Common myeloid progenitor, CD34-positive (primary cell): ENCODE measurements at regions not wholly inside any gene's neighbourhood (a gene's known extent, or its start where the extent isn't known, plus 50 kb on each side); places are given as distances from the start of the nearest gene placed in this dataset.

Experiments
- CTCF ChIA-PET: fragments of 350-600 bp; sonication (Branson Sonifier 250); formaldehyde crosslinking; loops from one replicate; lab custom pipeline; 2021; ENCODE audit warnings: antibody characterized with exemption; lab: Charles Lee
- POLR2A ChIA-PET: fragments of 350-600 bp; sonication (Branson Sonifier 250); formaldehyde crosslinking; loops from one replicate; lab custom pipeline; 2021; ENCODE audit warnings: antibody characterized with exemption; lab: Charles Lee
- DNase-seq, 3 donors: peaks; one replicate each; pipeline versions ENCODE4 v3.0.0 to v3.0.0-alpha.2; 2013
- H3K27ac ChIP-seq, 2 experiments: 1 replicate in 1 of 2; 2 replicates in 1 of 2; pipeline ENCODE4 v1.7.0; 2013; ENCODE audit warnings: inconsistent platforms in 2 of 2, low read length in 2 of 2, mild to moderate bottlenecking in 2 of 2, low read depth in 1 of 2, moderate library complexity in 1 of 2; ENCODE audit not compliant: severe bottlenecking in 2 of 2, insufficient read depth in 1 of 2, poor library complexity in 1 of 2
- H3K27me3 ChIP-seq, 5 experiments: replicated peaks in 2 of 5; 1 replicate in 3 of 5; 2 replicates in 2 of 5; pipeline versions ENCODE4 v1.6.1 to v1.7.0; 2013; ENCODE audit warnings: low read length in 4 of 5, mild to moderate bottlenecking in 2 of 5, moderate library complexity in 2 of 5, inconsistent platforms in 1 of 5; ENCODE audit not compliant: insufficient read depth in 5 of 5, control insufficient read depth in 4 of 5
- H3K36me3 ChIP-seq, 4 experiments: 1 replicate in 2 of 4; 2 replicates in 2 of 4; pipeline versions ENCODE4 v1.6.1 to v1.7.0; 2013; ENCODE audit warnings: low read length in 3 of 4, control low read depth in 1 of 4, mild to moderate bottlenecking in 1 of 4; ENCODE audit not compliant: control insufficient read depth in 4 of 4, insufficient read depth in 4 of 4
- H3K4me1 ChIP-seq, 4 experiments: 1 replicate in 3 of 4; 2 replicates in 1 of 4; pipeline versions ENCODE4 v1.6.1 to v1.7.1; 2013; ENCODE audit warnings: low read length in 3 of 4, mild to moderate bottlenecking in 3 of 4, control low read depth in 1 of 4, inconsistent platforms in 1 of 4, moderate library complexity in 1 of 4; ENCODE audit not compliant: control insufficient read depth in 4 of 4, insufficient read depth in 4 of 4; ENCODE audit errors: control extremely low read depth in 1 of 4
- H3K4me3 ChIP-seq, 7 experiments: 1 replicate in 4 of 7; 2 replicates in 3 of 7; pipeline versions ENCODE4 v1.5.1 to v1.7.0; 2013; ENCODE audit warnings: mild to moderate bottlenecking in 7 of 7, low read length in 6 of 7, moderate library complexity in 6 of 7, inconsistent platforms in 2 of 7, low read depth in 2 of 7, control low read depth in 1 of 7; ENCODE audit not compliant: insufficient read depth in 4 of 7, control insufficient read depth in 1 of 7; ENCODE audit errors: extremely low read depth in 1 of 7
- H3K9me3 ChIP-seq, 5 experiments: 1 replicate in 4 of 5; 2 replicates in 1 of 5; pipeline versions ENCODE4 v1.6.1 to v1.7.1; 2013; ENCODE audit warnings: low read length in 4 of 5, mild to moderate bottlenecking in 2 of 5, inconsistent platforms in 1 of 5, low read depth in 1 of 5, moderate library complexity in 1 of 5; ENCODE audit not compliant: control insufficient read depth in 4 of 5, insufficient read depth in 2 of 5; ENCODE audit errors: control extremely low read depth in 1 of 5
- WGBS: methylation state at CpG from one replicate; pipeline ENCODE4 v1.1.5; 2013; ENCODE audit not compliant: insufficient coverage; 5-methylcytosine and 5-hydroxymethylcytosine counted together

DNA sequence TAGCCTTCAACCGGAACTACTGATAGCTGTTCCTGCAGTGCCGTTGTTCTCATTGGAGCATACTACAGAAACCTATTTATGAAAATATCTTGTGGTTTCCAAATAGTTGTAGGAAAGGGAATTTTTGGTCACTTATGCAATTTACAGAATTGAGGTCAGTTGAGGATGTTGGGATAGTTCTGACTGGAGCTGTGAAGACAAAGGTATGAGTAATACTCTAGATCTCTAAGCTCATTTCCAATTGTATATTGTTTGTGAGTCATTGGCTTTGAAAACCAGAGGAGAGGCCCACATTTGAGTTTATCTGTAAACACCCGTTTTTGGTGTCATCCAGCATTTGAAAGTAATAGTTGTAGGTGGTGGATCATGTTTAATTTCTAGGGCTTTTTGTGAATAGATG, 561.3 kb upstream of the WWC1 start:
- H3K27ac ChIP-seq, result no peak overlapping the region
- H3K9me3 ChIP-seq, result no peaks in the 10 kb centered on the region
- no peak overlapping the region for H3K4me3 ChIP-seq
- no peak for DNase-seq
- no CpG with 5 or more reads among the region's 3 CpGs for whole genome bisulfite sequencing
- H3K4me1 ChIP-seq, result peaks cover 0 to 5% (median 3%) of the 10 kb centered on the region in 4 experiments
- ChIA-PET POLR2A (no interaction called here), CTCF (interaction anchor here (0.7 to 1.4 kb wide), 4 partner anchors 10 to 317 kb away, joined by 3 to 4 read pairs (median 3); no protein-coding TSS in a partner anchor)
- no peaks in the 10 kb centered on the region for H3K27me3 ChIP-seq
- no peaks in the 10 kb centered on the region for H3K36me3 ChIP-seq

DNA sequence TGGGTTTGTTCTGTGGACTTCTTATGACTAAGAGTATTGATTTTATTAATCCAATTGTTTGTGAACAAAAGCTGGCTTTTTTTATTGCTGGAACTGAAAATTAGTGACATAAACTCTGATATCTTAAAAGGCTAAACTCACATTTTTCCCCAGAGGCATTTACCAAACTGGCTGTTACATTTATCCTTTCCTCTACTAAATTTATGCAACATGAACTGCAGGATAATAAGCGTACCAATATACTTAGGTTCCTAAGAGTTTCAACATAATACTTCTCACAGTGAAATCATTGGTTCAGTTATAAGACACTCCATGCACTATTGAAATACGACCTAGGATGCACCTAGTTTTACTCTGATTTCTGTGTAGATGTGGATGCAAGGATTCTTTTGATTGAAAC, 560.8 kb upstream of the WWC1 start:
- CTCF ChIA-PET, result interaction anchor here (1.0 to 1.4 kb wide), 2 partner anchors 29 to 32 kb away, joined by 3 to 4 read pairs; no protein-coding TSS in a partner anchor
- POLR2A ChIA-PET, result no interaction called here

DNA sequence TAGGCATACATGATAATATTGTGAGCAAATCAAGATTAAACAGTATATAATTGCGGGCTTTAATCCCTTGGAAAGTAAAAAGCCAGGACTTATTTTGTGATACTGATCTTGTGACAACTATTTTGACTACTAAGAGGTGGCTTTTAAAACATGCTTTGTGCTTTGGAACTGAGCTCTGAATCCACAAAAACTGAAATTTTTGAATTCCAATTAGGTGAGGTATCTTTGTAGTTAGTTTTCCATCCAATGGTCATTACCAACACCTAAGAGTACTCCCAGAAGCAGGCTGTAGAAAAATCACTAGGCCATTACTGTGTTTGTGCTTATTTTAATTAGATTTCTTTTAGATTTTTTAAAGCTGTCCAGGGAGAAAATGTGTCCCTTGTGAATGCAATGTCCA, 559.5 kb upstream of the WWC1 start:
- Histone ChIP-seq H3K27me3 (no peaks in the 10 kb centered on the region), H3K36me3 (no peaks in the 10 kb centered on the region), H3K4me1 (peaks cover 0 to 5% (median 3%) of the 10 kb centered on the region in 4 experiments), H3K9me3 (no peaks in the 10 kb centered on the region), H3K27ac (no peak overlapping the region), H3K4me3 (no peak overlapping the region)
- ChIA-PET CTCF (no interaction called here), POLR2A (no interaction called here)
- DNase-seq, result no peak
- WGBS, result no CpG with 5 or more reads among the region's 1 CpG

More for the DNA sequence above, 560.8 kb upstream of the WWC1 start:
- Histone ChIP-seq H3K36me3 (no peaks in the 10 kb centered on the region), H3K4me3 (no peak overlapping the region), H3K27ac (no peak overlapping the region), H3K4me1 (peaks cover 0 to 5% (median 3%) of the 10 kb centered on the region in 4 experiments), H3K9me3 (no peaks in the 10 kb centered on the region), H3K27me3 (no peaks in the 10 kb centered on the region)
- no CpG with 5 or more reads among the region's 2 CpGs for WGBS
- DNase-seq, result no peak

DNA sequence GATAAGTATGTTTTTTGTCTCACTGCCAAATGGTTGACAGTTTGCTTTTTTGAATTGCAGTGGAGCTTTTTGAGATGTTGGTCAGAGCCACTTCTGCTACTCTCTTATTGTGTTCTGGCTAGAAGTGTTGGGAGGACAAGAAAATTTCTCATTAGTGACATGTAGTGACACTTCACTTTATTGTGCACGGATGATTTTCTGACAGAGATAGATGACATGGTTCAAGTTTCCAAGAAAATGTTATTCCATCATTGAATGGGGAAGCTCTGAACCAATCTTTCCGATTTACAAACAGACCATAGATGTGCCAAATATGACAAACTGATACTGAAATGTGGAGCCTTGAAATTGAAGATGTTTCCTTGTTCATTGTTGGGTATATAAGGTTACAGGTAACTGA, 558.9 kb upstream of the WWC1 start:
- ChIA-PET CTCF (no interaction called here), POLR2A (no interaction called here)
- WGBS, result 91% methylated on average over 2 of the region's 2 CpGs
- no peaks in the 10 kb centered on the region for H3K9me3 ChIP-seq
- H3K4me1 ChIP-seq, result peaks cover 0 to 5% (median 3%) of the 10 kb centered on the region in 4 experiments
- H3K4me3 ChIP-seq, result no peak overlapping the region
- no peak overlapping the region for H3K27ac ChIP-seq
- H3K27me3 ChIP-seq, result no peaks in the 10 kb centered on the region
- no peaks in the 10 kb centered on the region for H3K36me3 ChIP-seq
- no peak for DNase-seq

DNA sequence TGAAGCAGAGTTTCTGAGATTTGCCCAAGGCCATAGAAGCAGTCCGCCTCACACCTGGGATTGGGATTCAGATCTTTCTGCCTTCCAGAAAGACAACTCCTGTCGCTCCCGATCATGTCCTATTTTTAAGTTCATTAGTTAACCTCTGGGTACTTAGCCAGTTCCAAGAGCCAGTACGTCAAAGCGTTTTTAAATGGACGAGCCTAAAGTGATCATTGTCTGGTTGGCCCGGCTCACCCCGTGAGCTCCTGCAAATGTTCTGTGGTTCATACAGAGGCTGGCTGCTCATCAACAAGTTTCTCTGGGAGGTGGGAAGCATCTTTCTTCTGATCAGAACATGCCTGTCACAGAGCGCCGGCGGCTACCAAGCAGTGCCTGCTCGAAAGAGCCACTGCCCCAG, 554.5 kb upstream of the WWC1 start:
- POLR2A ChIA-PET, result no interaction called here
- 96% methylated on average over 12 of the region's 12 CpGs for WGBS

DNA sequence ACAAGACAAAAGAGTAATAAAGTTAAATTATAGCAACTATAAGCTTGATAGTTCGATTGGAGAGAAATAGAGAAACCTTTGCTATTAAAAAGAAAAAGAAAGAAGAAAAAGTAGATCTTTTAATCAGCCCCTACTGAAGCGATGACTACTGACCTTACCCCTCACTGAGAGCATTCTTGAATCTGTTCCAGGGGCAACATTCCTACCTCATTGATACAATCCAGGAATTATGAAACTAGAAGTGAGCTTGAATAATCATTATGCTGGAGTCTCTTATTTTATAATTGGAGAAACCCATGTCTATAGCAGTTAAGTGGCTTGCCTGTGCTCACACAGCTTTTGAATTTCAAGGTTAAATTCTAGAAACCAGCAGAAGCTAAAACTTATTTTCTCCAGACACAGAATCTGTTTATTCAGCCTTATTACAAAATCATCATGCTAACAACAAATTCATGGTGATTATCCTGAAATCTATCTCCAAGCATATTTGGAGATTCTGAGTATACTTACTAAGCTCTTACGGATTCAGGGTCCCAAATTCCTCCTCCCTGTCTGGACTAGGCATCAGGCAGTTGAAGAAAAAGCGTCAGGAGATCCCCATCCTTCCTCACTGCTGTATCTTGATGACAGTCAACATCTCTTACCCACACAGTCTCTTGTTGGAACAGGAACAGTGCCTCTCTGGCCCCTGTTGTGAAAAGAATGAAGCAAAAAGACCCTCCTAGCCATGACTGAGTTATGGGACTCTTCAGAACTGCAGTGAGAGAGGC, 547.6 kb upstream of the WWC1 start:
- no peaks in the 10 kb centered on the region for H3K9me3 ChIP-seq
- peaks cover 0 to 3% (median 0%) of the 10 kb centered on the region in 5 experiments for H3K27me3 ChIP-seq
- WGBS, result 100% methylated on average over 1 of the region's 4 CpGs
- DNase-seq, result no peak
- H3K27ac ChIP-seq, result no peak overlapping the region
- H3K4me3 ChIP-seq, result no peak overlapping the region
- H3K4me1 ChIP-seq, result no peaks in the 10 kb centered on the region
- POLR2A ChIA-PET, result no interaction called here
- CTCF ChIA-PET, result interaction anchor here (1.5 kb wide), 1 partner anchor 21 kb away, joined by 3 read pairs; no protein-coding TSS in a partner anchor
- no peaks in the 10 kb centered on the region for H3K36me3 ChIP-seq

More for the DNA sequence above, 554.5 kb upstream of the WWC1 start:
- Histone ChIP-seq H3K9me3 (no peaks in the 10 kb centered on the region), H3K27me3 (no peaks in the 10 kb centered on the region), H3K27ac (no peak overlapping the region), H3K36me3 (no peaks in the 10 kb centered on the region), H3K4me1 (no peaks in the 10 kb centered on the region), H3K4me3 (no peak overlapping the region)
- CTCF ChIA-PET, result no interaction called here
- DNase-seq, result no peak

DNA sequence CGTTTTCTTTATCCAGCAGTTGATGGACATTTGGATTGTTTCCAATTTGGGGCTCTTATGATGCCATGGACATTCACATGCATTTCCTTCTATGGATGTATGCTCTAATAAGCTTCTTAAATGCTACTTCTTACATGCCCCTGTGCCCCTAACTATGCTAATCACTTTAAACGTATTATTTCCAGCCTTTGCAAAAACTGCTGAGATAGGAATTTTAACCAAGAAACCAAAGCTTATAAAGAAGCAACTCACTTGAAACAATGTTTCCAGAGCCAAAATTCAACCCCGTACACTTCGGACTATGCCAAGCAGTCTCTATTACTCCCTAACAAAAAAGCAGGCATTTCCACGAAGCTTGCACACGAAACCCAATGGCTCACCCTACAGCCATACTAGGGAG, 545.6 kb upstream of the WWC1 start:
- CTCF ChIA-PET, result no interaction called here
- H3K4me3 ChIP-seq, result no peak overlapping the region
- no peak overlapping the region for H3K27ac ChIP-seq
- peaks cover 0 to 3% (median 0%) of the 10 kb centered on the region in 5 experiments for H3K27me3 ChIP-seq
- WGBS, result 94% methylated on average over 6 of the region's 6 CpGs
- no peaks in the 10 kb centered on the region for H3K4me1 ChIP-seq
- H3K9me3 ChIP-seq, result no peaks in the 10 kb centered on the region
- DNase-seq, result no peak
- no peaks in the 10 kb centered on the region for H3K36me3 ChIP-seq
- POLR2A ChIA-PET, result no interaction called here
